ENCODE measurements at regions not wholly inside any gene's neighbourhood (a gene's known extent, or its start where the extent isn't known, plus 50 kb on each side); places are given as distances from the start of the nearest gene placed in this dataset.

DNA sequence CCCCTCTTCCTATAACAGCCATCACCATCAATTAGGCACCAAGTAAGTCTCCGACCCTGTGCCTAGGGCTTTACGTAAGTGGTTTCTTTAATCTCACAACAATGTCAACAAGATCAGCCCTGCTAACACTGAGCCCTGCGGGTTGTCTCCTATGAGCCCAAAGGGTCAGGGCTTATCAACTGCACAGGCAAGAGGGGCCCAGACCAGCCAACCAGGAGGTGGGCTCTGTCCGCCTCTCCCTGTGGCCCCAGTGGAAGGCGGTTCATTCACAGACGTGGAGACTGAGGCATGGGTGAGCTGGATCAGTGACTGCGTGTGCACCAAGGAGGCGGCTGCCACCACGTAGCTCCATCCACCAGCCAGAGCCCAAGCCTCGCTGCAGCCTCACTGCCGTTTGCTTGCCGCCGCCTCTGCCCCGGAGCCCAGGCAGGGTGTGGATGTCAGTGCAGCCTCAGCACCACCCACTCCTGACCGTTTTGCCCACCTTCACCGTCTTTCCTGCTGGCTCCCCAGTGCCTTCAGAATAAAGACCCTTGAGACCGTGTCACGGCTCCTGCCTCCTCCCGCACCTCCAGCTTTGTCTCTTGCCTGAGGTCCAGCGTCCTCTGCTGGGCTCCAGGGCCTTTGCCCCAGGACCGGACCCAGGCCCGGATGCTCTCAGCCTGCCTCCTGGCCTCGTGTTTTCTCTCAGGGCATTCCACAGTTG, 78.7 kb downstream of the DLL1 start:
- no peaks in the 10 kb centered on the region for H3K36me3 ChIP-seq (ENCODE audit: control insufficient read depth, insufficient read depth, low read length)
- H3K9me3 ChIP-seq (ENCODE audit: control insufficient read depth, insufficient read depth, low read length) = no peaks in the 10 kb centered on the region
- no peak for DNase-seq (ENCODE audit: low read depth, low spot score)
- H3K27me3 ChIP-seq (ENCODE audit: control insufficient read depth, insufficient read depth, low read length) = no peaks in the 10 kb centered on the region
- H3K27ac ChIP-seq (ENCODE audit: low read length) = no peak overlapping the region
- no peak overlapping the region for H3K4me3 ChIP-seq (ENCODE audit: low read length)
- H3K4me1 ChIP-seq (ENCODE audit: control insufficient read depth, insufficient read depth, low read length) = no peaks in the 10 kb centered on the region
- WGBS (ENCODE audit: insufficient coverage, insufficient read length) = no CpG with 5 or more reads among the region's 23 CpGs

DNA sequence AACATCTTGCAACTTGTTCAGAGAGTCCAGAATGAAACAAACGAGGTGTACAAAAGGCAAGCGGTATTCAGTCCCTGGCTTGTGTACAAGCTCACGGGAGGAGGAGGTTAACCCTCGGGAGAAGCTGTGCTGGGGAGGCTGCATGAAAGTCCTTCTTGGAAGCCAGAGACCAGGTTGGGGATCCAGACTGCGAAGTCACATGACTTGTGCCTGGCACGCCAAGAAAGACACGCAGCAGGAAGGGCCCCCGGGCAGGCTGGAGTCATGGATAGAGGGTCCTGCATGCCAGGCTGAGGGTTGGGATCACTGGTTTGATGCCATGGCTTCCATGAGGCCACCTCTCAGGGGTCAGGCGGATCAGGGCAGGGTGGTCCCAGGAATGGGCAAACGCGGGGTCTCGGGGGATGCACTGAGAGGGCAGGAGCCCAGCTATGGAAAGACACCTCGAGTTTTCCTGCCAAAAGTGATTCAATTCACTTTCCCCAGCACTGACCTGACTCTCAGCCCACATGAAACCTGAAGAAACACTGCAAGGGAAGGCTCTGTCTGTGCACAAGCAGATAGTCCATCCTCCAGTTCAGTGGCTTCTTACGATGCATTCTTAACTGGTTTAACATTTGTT, 79.4 kb downstream of the DLL1 start:
- Histone ChIP-seq H3K27ac (ENCODE audit: low read length) (no peak overlapping the region), H3K27me3 (ENCODE audit: control insufficient read depth, insufficient read depth, low read length) (no peaks in the 10 kb centered on the region), H3K4me1 (ENCODE audit: control insufficient read depth, insufficient read depth, low read length) (no peaks in the 10 kb centered on the region), H3K36me3 (ENCODE audit: control insufficient read depth, insufficient read depth, low read length) (no peaks in the 10 kb centered on the region), H3K4me3 (ENCODE audit: low read length) (no peak overlapping the region), H3K9me3 (ENCODE audit: control insufficient read depth, insufficient read depth, low read length) (no peaks in the 10 kb centered on the region)
- no CpG with 5 or more reads among the region's 14 CpGs for WGBS (ENCODE audit: insufficient coverage, insufficient read length)
- no peak for DNase-seq (ENCODE audit: low read depth, low spot score)

DNA sequence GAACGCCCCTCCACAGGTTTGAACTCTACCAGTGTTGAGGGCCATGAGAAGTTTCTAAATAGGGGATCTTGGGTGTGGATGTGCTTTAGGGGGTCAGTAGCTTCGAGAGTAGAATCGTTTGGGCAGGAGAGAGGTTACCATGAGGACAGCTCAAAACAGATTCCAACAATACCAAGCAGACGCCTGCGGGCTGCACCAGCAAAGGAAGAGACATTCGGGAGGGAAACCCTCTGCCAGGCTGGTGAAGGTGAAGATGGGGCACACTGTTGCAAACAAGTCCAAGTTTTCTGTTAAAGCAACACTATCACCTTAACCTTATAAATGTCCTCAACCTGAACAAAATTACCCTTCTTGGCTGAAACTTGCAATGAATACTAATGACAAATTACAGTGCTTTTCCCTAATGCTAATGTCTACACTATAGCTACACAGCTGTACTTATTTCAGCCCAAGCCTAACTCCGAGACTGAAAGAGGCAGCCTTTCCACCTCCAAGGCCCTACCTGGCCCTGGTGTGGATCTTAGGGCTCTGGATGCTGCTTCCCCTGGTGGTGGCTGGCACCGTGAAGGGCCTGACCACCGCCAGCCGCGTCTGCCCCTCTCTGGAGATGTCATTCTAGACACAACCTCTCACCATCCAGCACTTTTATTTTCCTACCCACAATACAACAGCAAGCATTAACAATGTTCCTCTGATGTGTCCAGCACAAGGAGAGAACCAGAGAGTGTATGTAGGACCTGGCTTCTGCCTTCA, 80.1 kb downstream of the DLL1 start:
- Histone ChIP-seq H3K4me3 (ENCODE audit: low read length) (no peak overlapping the region), H3K36me3 (ENCODE audit: control insufficient read depth, insufficient read depth, low read length) (no peaks in the 10 kb centered on the region), H3K27ac (ENCODE audit: low read length) (no peak overlapping the region), H3K4me1 (ENCODE audit: control insufficient read depth, insufficient read depth, low read length) (no peaks in the 10 kb centered on the region), H3K9me3 (ENCODE audit: control insufficient read depth, insufficient read depth, low read length) (no peaks in the 10 kb centered on the region), H3K27me3 (ENCODE audit: control insufficient read depth, insufficient read depth, low read length) (no peaks in the 10 kb centered on the region)
- no peak for DNase-seq (ENCODE audit: low read depth, low spot score)
- WGBS (ENCODE audit: insufficient coverage, insufficient read length) = no CpG with 5 or more reads among the region's 11 CpGs

DNA sequence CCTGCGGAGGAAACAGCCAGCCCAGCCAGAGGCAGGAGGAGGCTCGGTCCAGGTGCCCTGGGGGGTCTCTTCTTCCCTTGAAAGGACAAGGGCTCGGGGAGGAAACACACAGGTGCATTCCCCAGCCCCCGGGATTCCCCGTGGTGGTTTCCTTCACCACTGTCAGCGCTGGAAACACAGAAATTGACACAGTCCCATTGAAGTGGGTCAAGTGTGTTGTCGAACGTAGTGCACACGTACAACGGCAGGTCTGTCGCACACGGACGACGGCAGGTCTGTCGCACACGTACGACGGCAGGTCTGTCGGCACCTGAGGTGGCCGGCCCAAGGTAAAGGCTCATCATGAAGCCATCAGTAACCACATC, 80.9 kb downstream of the DLL1 start:
- H3K27ac ChIP-seq (ENCODE audit: low read length) = no peak overlapping the region
- no peak for DNase-seq (ENCODE audit: low read depth, low spot score)
- H3K9me3 ChIP-seq (ENCODE audit: control insufficient read depth, insufficient read depth, low read length) = no peaks in the 10 kb centered on the region
- no peaks in the 10 kb centered on the region for H3K4me1 ChIP-seq (ENCODE audit: control insufficient read depth, insufficient read depth, low read length)
- H3K4me3 ChIP-seq (ENCODE audit: low read length) = no peak overlapping the region
- no CpG with 5 or more reads among the region's 20 CpGs for WGBS (ENCODE audit: insufficient coverage, insufficient read length)
- no peaks in the 10 kb centered on the region for H3K27me3 ChIP-seq (ENCODE audit: control insufficient read depth, insufficient read depth, low read length)
- no peaks in the 10 kb centered on the region for H3K36me3 ChIP-seq (ENCODE audit: control insufficient read depth, insufficient read depth, low read length)

DNA sequence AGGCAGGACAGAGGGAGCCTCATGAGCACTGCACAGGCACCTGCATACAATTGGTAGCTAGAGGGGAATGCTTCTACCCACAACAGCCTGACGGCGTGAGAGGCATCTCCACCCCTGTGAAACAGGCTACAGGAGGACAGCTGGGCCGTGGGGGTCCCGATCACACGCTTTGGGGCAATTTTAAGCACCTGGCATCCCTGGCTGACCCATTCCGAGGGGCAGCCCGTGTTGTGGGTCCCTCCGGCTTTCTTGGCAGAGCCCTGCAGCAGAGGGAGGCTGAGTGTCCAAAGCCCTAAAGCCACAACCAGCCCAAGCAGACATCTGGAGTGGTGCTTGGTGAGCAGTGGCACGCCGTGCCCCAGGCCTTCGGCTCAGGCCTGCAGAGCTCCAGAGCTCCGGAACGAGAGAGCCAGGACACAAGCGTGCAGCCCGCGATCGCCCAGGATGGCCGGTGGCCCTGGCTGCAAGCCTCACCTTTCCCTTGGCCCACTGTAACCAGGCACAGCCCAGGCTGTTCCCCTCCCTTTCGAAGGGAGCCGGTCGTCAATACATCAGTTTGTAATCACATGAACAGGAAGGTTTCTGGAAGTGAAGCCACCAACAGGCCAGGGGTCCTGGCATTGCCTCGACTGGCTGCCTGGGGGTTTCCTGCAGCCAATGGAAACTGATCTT, 81.4 kb downstream of the DLL1 start:
- Histone ChIP-seq H3K4me3 (ENCODE audit: low read length) (no peak overlapping the region), H3K27ac (ENCODE audit: low read length) (no peak overlapping the region), H3K27me3 (ENCODE audit: control insufficient read depth, insufficient read depth, low read length) (no peaks in the 10 kb centered on the region), H3K4me1 (ENCODE audit: control insufficient read depth, insufficient read depth, low read length) (no peaks in the 10 kb centered on the region), H3K36me3 (ENCODE audit: control insufficient read depth, insufficient read depth, low read length) (no peaks in the 10 kb centered on the region), H3K9me3 (ENCODE audit: control insufficient read depth, insufficient read depth, low read length) (no peaks in the 10 kb centered on the region)
- WGBS (ENCODE audit: insufficient coverage, insufficient read length) = no CpG with 5 or more reads among the region's 22 CpGs
- DNase-seq (ENCODE audit: low read depth, low spot score) = no peak

DNA sequence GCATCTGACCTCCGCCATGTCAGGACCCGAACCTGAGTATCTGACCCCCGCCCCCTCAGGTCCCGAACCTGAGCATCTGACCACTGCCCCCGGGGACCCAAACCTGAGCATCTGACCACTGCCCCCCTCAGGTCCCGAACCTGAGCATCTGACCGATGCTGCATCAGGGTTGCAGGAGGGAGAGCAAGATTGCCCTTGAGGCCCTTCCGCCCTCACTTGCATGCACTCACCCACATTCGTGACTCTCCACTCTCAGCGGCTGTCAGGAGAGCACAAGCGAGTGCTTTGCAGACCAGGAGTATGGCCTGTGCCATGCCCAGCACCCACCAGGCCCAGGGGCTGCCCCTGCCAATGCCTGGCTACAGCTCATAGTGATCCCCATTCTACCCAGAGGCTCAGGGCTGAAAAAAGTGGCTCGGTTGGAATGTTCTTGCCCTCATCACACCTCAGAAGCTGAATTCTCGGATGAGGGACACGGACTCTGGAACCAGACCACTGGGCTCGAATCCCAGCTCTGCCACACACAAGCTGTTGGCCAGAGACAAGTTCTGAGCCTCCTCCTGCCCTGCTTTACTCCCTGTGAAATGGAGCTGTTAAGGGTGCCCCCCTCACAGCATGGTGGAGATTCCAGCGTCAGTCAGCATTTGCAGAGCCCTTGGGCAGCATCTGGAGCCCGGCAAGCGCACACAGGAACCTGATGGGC, 82.1 kb downstream of the DLL1 start:
- H3K4me1 ChIP-seq (ENCODE audit: control insufficient read depth, insufficient read depth, low read length) = no peaks in the 10 kb centered on the region
- no peaks in the 10 kb centered on the region for H3K27me3 ChIP-seq (ENCODE audit: control insufficient read depth, insufficient read depth, low read length)
- no peaks in the 10 kb centered on the region for H3K9me3 ChIP-seq (ENCODE audit: control insufficient read depth, insufficient read depth, low read length)
- no CpG with 5 or more reads among the region's 18 CpGs for WGBS (ENCODE audit: insufficient coverage, insufficient read length)
- DNase-seq (ENCODE audit: low read depth, low spot score) = no peak
- H3K4me3 ChIP-seq (ENCODE audit: low read length) = no peak overlapping the region
- H3K36me3 ChIP-seq (ENCODE audit: control insufficient read depth, insufficient read depth, low read length) = no peaks in the 10 kb centered on the region
- H3K27ac ChIP-seq (ENCODE audit: low read length) = no peak overlapping the region

DNA sequence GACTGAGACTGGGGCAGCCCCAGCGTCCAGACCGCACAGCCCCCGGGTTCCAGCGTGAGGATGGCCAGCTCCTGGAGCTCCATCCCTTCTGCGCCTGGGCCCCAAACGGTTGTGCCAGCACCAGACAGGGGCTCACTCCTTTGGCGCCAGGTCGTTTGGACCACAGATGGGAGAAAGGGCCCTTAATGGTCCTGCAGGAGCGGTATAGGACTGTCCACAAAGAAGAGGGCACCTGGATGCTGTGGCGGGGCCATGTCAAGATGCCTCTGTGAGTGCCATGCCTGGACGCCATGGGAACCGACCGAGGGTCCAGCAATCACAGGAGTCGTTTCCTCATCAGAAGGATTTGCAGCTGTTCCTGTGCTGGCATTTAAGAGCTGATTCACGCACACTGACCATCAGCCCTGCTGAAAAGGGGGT, 82.7 kb downstream of the DLL1 start:
- H3K27me3 ChIP-seq (ENCODE audit: control insufficient read depth, insufficient read depth, low read length) = no peaks in the 10 kb centered on the region
- no peak overlapping the region for H3K27ac ChIP-seq (ENCODE audit: low read length)
- no peaks in the 10 kb centered on the region for H3K9me3 ChIP-seq (ENCODE audit: control insufficient read depth, insufficient read depth, low read length)
- no peaks in the 10 kb centered on the region for H3K4me1 ChIP-seq (ENCODE audit: control insufficient read depth, insufficient read depth, low read length)
- no CpG with 5 or more reads among the region's 15 CpGs for WGBS (ENCODE audit: insufficient coverage, insufficient read length)
- DNase-seq (ENCODE audit: low read depth, low spot score) = no peak
- H3K4me3 ChIP-seq (ENCODE audit: low read length) = no peak overlapping the region
- H3K36me3 ChIP-seq (ENCODE audit: control insufficient read depth, insufficient read depth, low read length) = no peaks in the 10 kb centered on the region

DNA sequence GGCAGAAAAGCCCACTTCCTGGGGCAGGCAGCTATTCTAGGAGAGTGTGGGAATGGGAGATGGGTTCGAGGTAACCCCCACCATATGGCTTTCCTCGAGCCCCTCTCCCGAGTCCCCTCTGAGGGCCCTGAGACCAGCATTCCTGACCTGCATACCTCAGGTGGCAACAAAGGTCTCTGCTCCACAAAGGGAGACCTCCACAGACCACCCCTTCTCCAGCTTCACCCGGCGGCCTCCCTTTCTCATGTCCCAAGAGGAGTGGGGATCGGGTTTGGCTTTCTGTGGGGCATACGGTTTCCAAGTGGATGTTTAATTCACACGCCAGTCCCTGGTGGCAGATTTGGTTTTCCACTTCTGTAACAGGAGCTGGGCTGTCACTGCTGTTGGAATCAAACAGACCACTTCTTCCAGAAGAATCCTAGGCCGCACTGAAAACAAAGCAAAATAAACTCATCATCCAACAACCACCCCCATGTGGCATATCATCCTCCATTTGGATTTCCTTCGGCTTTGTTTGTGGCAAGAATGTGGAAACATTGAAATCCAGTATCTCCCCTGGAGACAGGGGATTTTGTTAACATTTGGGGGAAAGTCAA, 83.2 kb downstream of the DLL1 start:
- DNase-seq (ENCODE audit: low read depth, low spot score) = no peak
- Histone ChIP-seq H3K27ac (ENCODE audit: low read length) (no peak overlapping the region), H3K27me3 (ENCODE audit: control insufficient read depth, insufficient read depth, low read length) (no peaks in the 10 kb centered on the region), H3K9me3 (ENCODE audit: control insufficient read depth, insufficient read depth, low read length) (no peaks in the 10 kb centered on the region), H3K4me1 (ENCODE audit: control insufficient read depth, insufficient read depth, low read length) (no peaks in the 10 kb centered on the region), H3K36me3 (ENCODE audit: control insufficient read depth, insufficient read depth, low read length) (no peaks in the 10 kb centered on the region), H3K4me3 (ENCODE audit: low read length) (no peak overlapping the region)
- WGBS (ENCODE audit: insufficient coverage, insufficient read length) = no CpG with 5 or more reads among the region's 10 CpGs

DNA sequence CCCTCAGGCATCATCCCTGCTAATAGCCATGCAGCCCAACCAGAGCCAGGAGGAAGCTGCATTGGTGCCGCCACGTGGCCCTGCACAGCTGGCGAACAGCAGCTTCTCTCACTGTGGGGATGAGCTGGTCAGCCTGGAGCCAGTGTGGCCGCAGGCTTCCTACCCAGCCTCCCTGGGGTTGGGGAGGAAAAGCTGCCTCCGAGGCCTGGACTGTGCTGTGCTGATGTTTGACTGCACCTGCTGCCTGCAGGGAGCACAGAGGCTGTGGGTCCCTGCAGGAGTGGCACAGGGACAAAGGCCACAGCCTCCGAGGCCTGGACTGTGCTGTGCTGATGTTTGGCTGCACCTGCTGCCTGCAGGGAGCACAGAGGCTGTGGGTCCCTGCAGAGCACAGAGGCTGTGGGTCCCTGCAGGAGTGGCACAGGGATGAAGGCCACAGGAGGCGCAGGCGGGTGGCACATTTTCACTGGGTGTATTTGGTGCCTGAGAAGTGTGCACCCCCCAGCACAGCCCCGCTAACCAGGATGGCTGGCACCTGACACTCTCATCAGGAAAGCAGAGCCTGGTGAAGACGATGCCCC, 83.9 kb downstream of the DLL1 start:
- WGBS (ENCODE audit: insufficient coverage, insufficient read length) = no CpG with 5 or more reads among the region's 10 CpGs
- Histone ChIP-seq H3K9me3 (ENCODE audit: control insufficient read depth, insufficient read depth, low read length) (no peaks in the 10 kb centered on the region), H3K27ac (ENCODE audit: low read length) (no peak overlapping the region), H3K27me3 (ENCODE audit: control insufficient read depth, insufficient read depth, low read length) (no peaks in the 10 kb centered on the region), H3K36me3 (ENCODE audit: control insufficient read depth, insufficient read depth, low read length) (no peaks in the 10 kb centered on the region), H3K4me1 (ENCODE audit: control insufficient read depth, insufficient read depth, low read length) (no peaks in the 10 kb centered on the region), H3K4me3 (ENCODE audit: low read length) (no peak overlapping the region)
- DNase-seq (ENCODE audit: low read depth, low spot score) = no peak

DNA sequence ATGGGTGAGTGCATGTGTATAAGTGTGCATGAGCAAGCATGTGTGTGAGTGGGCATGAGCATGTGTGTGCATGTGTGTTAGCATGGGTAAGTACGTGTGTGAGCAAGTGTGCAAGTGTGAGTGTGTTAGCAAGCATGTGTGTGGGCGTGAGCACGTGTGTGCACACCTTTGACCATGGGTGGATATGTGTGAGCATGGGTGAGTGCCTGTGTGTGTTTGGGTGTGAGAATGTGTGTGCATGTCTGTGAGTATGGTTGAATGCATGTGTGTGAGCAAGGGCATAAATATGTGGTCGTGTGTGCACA, 84.6 kb downstream of the DLL1 start:
- H3K9me3 ChIP-seq (ENCODE audit: control insufficient read depth, insufficient read depth, low read length) = no peaks in the 10 kb centered on the region
- H3K27ac ChIP-seq (ENCODE audit: low read length) = no peak overlapping the region
- WGBS (ENCODE audit: insufficient coverage, insufficient read length) = no CpG with 5 or more reads among the region's 4 CpGs
- H3K36me3 ChIP-seq (ENCODE audit: control insufficient read depth, insufficient read depth, low read length) = no peaks in the 10 kb centered on the region
- no peaks in the 10 kb centered on the region for H3K4me1 ChIP-seq (ENCODE audit: control insufficient read depth, insufficient read depth, low read length)
- H3K27me3 ChIP-seq (ENCODE audit: control insufficient read depth, insufficient read depth, low read length) = no peaks in the 10 kb centered on the region
- H3K4me3 ChIP-seq (ENCODE audit: low read length) = no peak overlapping the region
- no peak for DNase-seq (ENCODE audit: low read depth, low spot score)
